OCI-M2 (cell line): ENCODE measurements at regions not wholly inside any gene's neighbourhood (a gene's known extent, or its start where the extent isn't known, plus 50 kb on each side); places are given as distances from the start of the nearest gene placed in this dataset.

ENCODE experiments used
- DNase-seq: peaks from one replicate; lab custom pipeline; 2025; ENCODE audit not compliant: unreplicated experiment; lab: John Stamatoyannopoulos, UW

GRCh38 chr18:77899972-77900754 lies 650.5 kb downstream of the GALR1 start:
- DNase-seq, result no peak

- no peak for DNase-seq
Observed at GRCh38 chr18:77905011-77905410, 655.4 kb downstream of the GALR1 start.

GRCh38 chr18:77905449-77906055 lies 655.9 kb downstream of the GALR1 start:
- no peak for DNase-seq

GRCh38 chr18:77906103-77906892 lies 656.6 kb downstream of the GALR1 start:
- no peak for DNase-seq

- no peak for DNase-seq
Observed at GRCh38 chr18:77910347-77910746, 660.7 kb downstream of the GALR1 start.

- no peak for DNase-seq
Observed at GRCh38 chr18:77911971-77912605, 662.4 kb downstream of the GALR1 start.

GRCh38 chr18:77918730-77919129 lies 669.1 kb downstream of the GALR1 start:
- no peak for DNase-seq

- no peak for DNase-seq
Observed at GRCh38 chr18:77919923-77920322, 670.3 kb downstream of the GALR1 start.

GRCh38 chr18:77935342-77935741 lies 685.7 kb downstream of the GALR1 start:
- DNase-seq, result no peak

- no peak for DNase-seq
Observed at GRCh38 chr18:77940566-77940965, 690.9 kb downstream of the GALR1 start.

- DNase-seq, result no peak
Observed at GRCh38 chr18:77944533-77944932, 694.9 kb downstream of the GALR1 start.

- DNase-seq, result no peak
Observed at GRCh38 chr18:77948567-77948966, 698.9 kb downstream of the GALR1 start.

GRCh38 chr18:77949355-77949973 lies 699.8 kb downstream of the GALR1 start:
- no peak for DNase-seq

GRCh38 chr18:77959248-77959647 lies 709.6 kb downstream of the GALR1 start:
- DNase-seq, result no peak

GRCh38 chr18:77960791-77961410 lies 711.3 kb downstream of the GALR1 start:
- no peak for DNase-seq

- DNase-seq, result no peak
Observed at GRCh38 chr18:77967071-77967470, 717.4 kb downstream of the GALR1 start.

GRCh38 chr18:77967791-77968190 lies 718.1 kb downstream of the GALR1 start:
- DNase-seq, result no peak

GRCh38 chr18:77969972-77970371 lies 720.3 kb downstream of the GALR1 start:
- DNase-seq, result no peak

GRCh38 chr18:77970814-77971213 lies 721.2 kb downstream of the GALR1 start:
- DNase-seq, result no peak

- no peak for DNase-seq
Observed at GRCh38 chr18:77973745-77974144, 724.1 kb downstream of the GALR1 start.

- DNase-seq, result no peak
Observed at GRCh38 chr18:77974329-77974728, 724.7 kb downstream of the GALR1 start.
